Natural killer cell treated with Interleukin-12 subunit alpha and Interleukin-12 subunit beta and Interleukin-15 and Interleukin-18, amount 100 ng/mL, for 72 hours (primary cell): ENCODE measurements at regions not wholly inside any gene's neighbourhood (a gene's known extent, or its start where the extent isn't known, plus 50 kb on each side); places are given as distances from the start of the nearest gene placed in this dataset.

Experiments
- ATAC-seq, 2 donors: fragments of 150-1000 bp; cut with Tn5 transposase in 1 of 2; sonication (Bioruptor Pico), chemical (Tn5 transposase) in 1 of 2; 2 replicates each; pipeline ENCODE4 v1.10.0; 2021
- DNase-seq: peaks from one replicate; pipeline ENCODE4 v3.0.0; 2022; ENCODE audit warnings: low spot score
- H3K27ac Mint-ChIP-seq, 2 donors: 1 replicate in 1 of 2; 2 replicates in 1 of 2; pipeline ENCODE4 v1.8.0; 2022; ENCODE audit warnings: mixed read lengths in 2 of 2, mild to moderate bottlenecking in 1 of 2, moderate library complexity in 1 of 2
- H3K27me3 Mint-ChIP-seq, 2 donors: 1 replicate in 1 of 2; 2 replicates in 1 of 2; pipeline ENCODE4 v1.8.0; 2022; ENCODE audit warnings: mixed read lengths in 2 of 2
- H3K36me3 Mint-ChIP-seq: one replicate; pipeline ENCODE4 v1.8.0; 2022; ENCODE audit warnings: mixed read lengths
- H3K4me1 Mint-ChIP-seq, 2 donors: 1 replicate in 1 of 2; 2 replicates in 1 of 2; pipeline ENCODE4 v1.8.0; 2022; ENCODE audit warnings: low read depth in 2 of 2, mixed read lengths in 2 of 2, mild to moderate bottlenecking in 1 of 2
- H3K4me3 Mint-ChIP-seq: one replicate; pipeline ENCODE4 v1.8.0; 2022; ENCODE audit warnings: mixed read lengths
- H3K9me3 Mint-ChIP-seq: 2 replicates; pipeline ENCODE4 v1.8.0; 2022; ENCODE audit warnings: mixed read lengths

DNA sequence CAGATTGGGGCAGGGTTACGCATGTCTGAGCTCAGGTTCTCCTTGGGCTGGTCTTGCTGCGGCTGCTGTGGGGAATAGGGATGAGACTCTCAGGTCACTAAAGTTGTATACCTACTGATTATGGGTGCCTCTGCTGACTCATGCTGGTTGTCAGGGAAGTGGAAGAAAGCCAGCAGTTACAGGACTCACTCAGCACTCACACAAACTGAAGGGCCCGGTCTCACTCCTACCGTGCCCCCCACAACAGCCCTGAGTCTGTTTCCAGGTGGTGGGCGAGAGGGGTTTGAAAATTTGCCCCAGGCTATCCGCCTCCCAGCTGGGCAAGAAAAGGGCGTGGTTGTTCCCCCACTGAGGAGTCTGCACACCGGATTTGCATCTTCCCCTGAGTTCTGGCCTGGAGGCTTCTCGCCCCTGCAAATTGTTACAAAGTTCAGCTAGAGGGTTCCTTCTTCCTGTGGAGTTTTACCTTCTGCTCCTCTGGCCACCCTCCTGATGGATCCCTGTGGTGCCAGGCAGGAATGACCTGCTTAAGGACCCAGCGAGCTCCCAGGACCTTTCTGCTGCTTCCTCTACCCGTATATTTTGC, 659.2 kb downstream of the HDGFL1 start:
- H3K9me3 Mint-ChIP-seq: peaks cover 19% of the 10 kb centered on the region
- peaks cover 6% of the 10 kb centered on the region for H3K36me3 Mint-ChIP-seq
- no peak for ATAC-seq
- DNase-seq: no peak
- H3K4me1 Mint-ChIP-seq: no peaks in the 10 kb centered on the region
- no peak overlapping the region for H3K4me3 Mint-ChIP-seq
- H3K27me3 Mint-ChIP-seq: no peaks in the 10 kb centered on the region
- no peak overlapping the region for H3K27ac Mint-ChIP-seq

DNA sequence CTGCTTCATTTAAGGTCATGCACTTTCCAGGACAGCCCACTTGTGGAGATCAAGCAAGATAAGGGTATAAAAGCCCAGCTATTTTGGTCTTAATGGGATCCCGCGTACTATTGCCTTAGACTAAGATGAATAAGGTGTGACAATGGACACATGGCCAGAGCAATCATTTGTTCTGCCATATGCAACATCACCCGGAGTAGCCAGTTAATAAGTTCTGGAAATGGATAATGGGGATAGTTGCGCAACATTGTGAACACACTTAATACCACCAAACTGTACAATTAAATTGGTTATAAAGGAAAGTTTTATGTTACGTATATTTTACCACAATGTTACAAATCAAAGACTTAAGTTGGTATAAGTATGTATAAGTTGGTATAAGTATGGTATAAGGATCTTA, 674.5 kb downstream of the HDGFL1 start:
- DNase-seq: no peak
- H3K27me3 Mint-ChIP-seq: no peaks in the 10 kb centered on the region
- no peak overlapping the region for H3K4me3 Mint-ChIP-seq
- ATAC-seq: no peak
- no peak overlapping the region for H3K27ac Mint-ChIP-seq
- H3K4me1 Mint-ChIP-seq: no peaks in the 10 kb centered on the region
- peaks cover 14% of the 10 kb centered on the region for H3K9me3 Mint-ChIP-seq
- peaks cover 5% of the 10 kb centered on the region for H3K36me3 Mint-ChIP-seq

DNA sequence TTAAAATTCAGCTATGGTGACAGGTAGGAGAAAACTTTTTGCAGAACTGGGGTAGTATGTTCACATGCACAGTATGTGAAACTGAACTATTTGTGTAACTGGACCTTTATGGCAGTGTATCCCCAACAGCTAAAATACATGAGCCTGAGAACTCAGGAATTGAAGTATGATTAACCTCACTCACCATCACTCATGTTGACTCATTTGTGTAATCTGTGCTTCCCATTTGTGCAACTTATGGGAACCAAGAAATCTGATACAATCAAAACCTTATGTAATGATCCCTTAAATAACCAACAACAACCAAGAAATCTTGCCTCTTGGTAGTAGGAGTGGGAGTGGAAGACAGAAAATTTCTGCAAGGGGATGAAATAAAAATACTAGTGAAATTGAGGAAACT, 674.9 kb downstream of the HDGFL1 start:
- DNase-seq (no peak), ATAC-seq (no peak)
- H3K9me3 Mint-ChIP-seq: peaks cover 14% of the 10 kb centered on the region
- no peaks in the 10 kb centered on the region for H3K27me3 Mint-ChIP-seq
- no peak overlapping the region for H3K4me3 Mint-ChIP-seq
- H3K4me1 Mint-ChIP-seq: no peaks in the 10 kb centered on the region
- H3K36me3 Mint-ChIP-seq: peaks cover 6% of the 10 kb centered on the region
- H3K27ac Mint-ChIP-seq: no peak overlapping the region

DNA sequence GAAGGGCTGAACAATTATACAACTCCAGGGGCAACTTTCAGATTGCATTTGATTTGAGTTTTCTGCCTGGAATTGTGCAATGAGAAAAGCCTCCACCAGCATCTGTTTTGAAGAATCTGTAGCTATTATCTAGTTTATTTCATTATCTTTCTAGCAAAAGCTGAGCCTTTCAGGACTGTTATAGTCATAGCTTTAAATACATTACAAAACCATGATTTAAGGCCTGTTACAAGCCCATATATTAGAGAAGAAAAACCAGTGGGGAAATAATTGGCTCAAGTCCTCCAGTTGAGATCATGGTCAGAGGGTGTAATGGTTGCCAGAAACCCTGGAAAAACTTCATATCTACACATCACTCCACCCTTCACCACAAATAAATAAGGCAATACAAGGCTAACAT, 676.2 kb downstream of the HDGFL1 start:
- Mint-ChIP-seq H3K36me3 (peaks cover 6% of the 10 kb centered on the region), H3K27me3 (no peaks in the 10 kb centered on the region), H3K9me3 (peaks cover 14% of the 10 kb centered on the region), H3K27ac (no peak overlapping the region), H3K4me1 (no peaks in the 10 kb centered on the region), H3K4me3 (no peak overlapping the region)
- ATAC-seq (no peak), DNase-seq (no peak)

DNA sequence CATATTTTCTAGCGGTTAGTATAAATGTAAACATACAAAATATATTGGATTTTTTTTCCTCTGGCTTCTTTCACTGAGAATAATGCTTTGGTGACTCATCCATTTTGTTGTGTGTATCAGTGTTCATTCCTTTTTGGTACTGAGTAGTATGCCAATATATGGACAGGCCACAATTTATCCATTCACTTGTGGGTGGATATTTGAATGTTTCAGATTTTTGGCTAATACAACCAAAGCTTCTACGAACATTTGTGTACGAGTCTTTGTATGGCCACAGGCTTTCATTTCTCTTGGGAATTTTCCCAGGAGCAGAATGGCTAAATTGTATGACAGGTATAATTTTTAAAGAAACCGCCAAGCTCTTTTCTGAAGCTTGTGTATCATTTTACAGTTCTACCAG, 677.5 kb downstream of the HDGFL1 start:
- no peak for ATAC-seq
- H3K27me3 Mint-ChIP-seq: no peaks in the 10 kb centered on the region
- H3K9me3 Mint-ChIP-seq: peaks cover 14% of the 10 kb centered on the region
- no peak overlapping the region for H3K4me3 Mint-ChIP-seq
- peaks cover 6% of the 10 kb centered on the region for H3K36me3 Mint-ChIP-seq
- no peaks in the 10 kb centered on the region for H3K4me1 Mint-ChIP-seq
- DNase-seq: no peak
- H3K27ac Mint-ChIP-seq: no peak overlapping the region

DNA sequence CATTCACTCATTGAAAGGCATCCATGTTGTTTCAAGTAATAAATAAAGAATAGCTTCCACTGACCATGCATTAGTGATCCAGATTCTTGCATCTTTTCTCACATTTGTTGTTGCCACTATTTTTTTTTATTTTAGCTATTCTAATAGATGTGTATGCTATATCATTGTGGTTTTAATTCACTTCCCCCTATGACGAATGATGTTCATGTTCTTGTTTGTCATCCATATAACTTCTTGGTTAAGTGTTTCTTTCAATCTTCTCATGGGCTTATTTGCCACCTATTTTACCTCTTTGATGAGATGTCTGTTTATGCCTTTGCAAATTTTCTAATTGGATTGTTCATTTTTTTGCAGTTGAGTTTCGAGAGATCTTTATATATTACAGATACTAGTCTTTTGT, 681.2 kb downstream of the HDGFL1 start:
- no peaks in the 10 kb centered on the region for H3K27me3 Mint-ChIP-seq
- ATAC-seq (no peak), DNase-seq (no peak)
- no peaks in the 10 kb centered on the region for H3K4me1 Mint-ChIP-seq
- no peak overlapping the region for H3K27ac Mint-ChIP-seq
- peaks cover 6% of the 10 kb centered on the region for H3K36me3 Mint-ChIP-seq
- no peak overlapping the region for H3K4me3 Mint-ChIP-seq
- H3K9me3 Mint-ChIP-seq: peaks cover 12% of the 10 kb centered on the region

DNA sequence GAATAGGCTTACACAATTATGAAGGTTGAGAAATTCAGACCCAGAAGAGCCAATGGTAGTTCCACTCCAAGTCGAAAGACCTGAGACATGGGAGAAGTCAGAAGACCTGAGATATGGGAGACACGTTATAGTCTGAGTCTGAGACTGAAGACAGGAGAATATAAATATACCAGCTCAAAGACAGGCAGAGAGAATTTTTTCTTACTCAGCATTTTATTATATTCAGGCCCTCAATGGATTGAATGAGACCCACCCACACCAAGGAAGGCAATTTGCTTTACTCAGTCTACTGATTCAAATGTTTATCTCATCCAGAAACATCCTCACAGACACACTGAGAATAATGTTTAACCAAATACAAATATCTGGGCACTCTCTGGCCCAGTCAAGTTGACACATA, 693.5 kb downstream of the HDGFL1 start:
- Mint-ChIP-seq H3K4me3 (no peak overlapping the region), H3K36me3 (peaks cover 17% of the 10 kb centered on the region), H3K9me3 (peaks cover 33% of the 10 kb centered on the region), H3K4me1 (no peaks in the 10 kb centered on the region), H3K27ac (no peak overlapping the region), H3K27me3 (no peaks in the 10 kb centered on the region)
- ATAC-seq: no peak
- DNase-seq: no peak

DNA sequence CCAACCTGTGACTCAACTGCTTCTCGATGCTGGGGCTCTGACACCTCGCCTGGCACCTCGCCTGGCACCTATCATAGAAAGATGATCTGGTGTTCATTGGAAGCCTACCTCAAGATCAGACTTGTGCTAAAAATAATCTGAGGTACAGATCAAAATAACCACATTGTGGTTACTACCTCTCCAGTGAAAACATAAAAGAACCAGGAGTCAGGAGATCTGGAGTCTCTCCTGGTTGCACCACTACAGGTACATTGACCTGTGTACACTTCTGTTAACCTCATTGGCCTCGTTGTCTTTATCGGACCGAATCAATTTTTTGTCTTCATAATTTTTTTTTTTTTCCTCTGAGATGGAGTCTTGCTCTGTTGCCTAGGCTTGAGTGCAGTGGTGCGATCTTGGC, 695.9 kb downstream of the HDGFL1 start:
- Mint-ChIP-seq H3K36me3 (peaks cover 5% of the 10 kb centered on the region), H3K27me3 (no peaks in the 10 kb centered on the region), H3K4me3 (no peak overlapping the region), H3K9me3 (peaks cover 22% of the 10 kb centered on the region), H3K27ac (no peak overlapping the region), H3K4me1 (no peaks in the 10 kb centered on the region)
- ATAC-seq: no peak
- no peak for DNase-seq

DNA sequence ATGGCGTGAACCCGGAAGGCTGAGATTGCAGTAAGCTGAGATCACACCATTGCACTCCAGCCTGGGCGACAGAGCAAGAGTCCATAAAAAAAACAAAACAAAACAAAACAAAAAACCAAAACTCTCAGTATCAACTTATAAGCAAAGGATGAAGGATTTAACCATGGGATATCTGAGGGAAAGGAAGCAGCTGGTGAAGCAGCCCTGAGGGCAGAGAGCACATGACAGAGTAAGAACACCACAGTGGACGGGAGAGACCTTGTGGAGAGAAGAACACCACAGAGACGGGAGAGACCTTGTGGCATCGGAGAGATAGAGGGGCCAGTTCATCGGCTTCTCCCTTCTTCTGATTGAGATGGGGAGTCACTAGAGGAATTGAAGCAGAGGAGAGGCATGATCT, 697.2 kb downstream of the HDGFL1 start:
- H3K4me1 Mint-ChIP-seq: no peaks in the 10 kb centered on the region
- no peak overlapping the region for H3K4me3 Mint-ChIP-seq
- H3K27ac Mint-ChIP-seq: no peak overlapping the region
- H3K36me3 Mint-ChIP-seq: no peaks in the 10 kb centered on the region
- ATAC-seq (no peak), DNase-seq (no peak)
- no peaks in the 10 kb centered on the region for H3K27me3 Mint-ChIP-seq
- peaks cover 16% of the 10 kb centered on the region for H3K9me3 Mint-ChIP-seq

DNA sequence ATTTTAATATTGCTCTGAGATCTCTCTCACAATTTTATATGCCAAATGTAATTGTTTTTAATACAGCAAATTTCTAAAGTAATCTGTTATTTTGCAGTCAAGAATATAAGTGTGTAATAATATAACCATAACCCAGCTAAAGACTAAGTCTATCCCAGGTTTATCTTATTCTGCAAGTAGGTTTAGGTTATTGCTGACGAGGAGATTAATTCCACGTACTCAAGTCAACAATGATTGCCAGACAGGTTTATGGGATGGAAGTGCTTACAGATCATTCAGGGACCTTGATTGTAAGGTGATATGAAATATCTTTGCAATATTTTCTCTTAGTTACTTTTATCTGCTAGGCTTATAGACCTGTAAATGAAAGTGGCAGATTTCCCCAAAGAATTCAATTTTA, 698.3 kb downstream of the HDGFL1 start:
- peaks cover 18% of the 10 kb centered on the region for H3K9me3 Mint-ChIP-seq
- H3K36me3 Mint-ChIP-seq: no peaks in the 10 kb centered on the region
- H3K4me3 Mint-ChIP-seq: no peak overlapping the region
- H3K4me1 Mint-ChIP-seq: no peaks in the 10 kb centered on the region
- no peaks in the 10 kb centered on the region for H3K27me3 Mint-ChIP-seq
- ATAC-seq (no peak), DNase-seq (no peak)
- H3K27ac Mint-ChIP-seq: no peak overlapping the region

DNA sequence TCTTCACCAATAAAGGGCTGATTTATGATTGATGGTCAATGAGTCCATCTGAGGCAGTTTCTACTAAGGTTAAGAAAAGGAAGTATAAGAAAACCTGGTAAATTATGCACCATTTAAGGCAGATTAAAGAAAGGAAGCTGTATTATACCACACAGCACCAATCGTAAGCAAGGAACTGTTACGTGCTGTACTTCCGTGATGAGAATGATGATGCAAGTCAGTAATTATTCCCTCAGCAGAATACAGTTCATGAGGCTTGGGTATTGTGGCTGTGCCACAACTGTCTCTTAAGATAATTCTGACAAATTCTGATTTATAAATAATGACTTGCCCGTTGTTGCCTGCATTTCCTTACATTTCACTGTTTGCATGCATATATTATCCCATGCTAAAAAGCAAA, 699.0 kb downstream of the HDGFL1 start:
- no peaks in the 10 kb centered on the region for H3K27me3 Mint-ChIP-seq
- H3K36me3 Mint-ChIP-seq: no peaks in the 10 kb centered on the region
- no peak for DNase-seq
- H3K4me3 Mint-ChIP-seq: no peak overlapping the region
- H3K4me1 Mint-ChIP-seq: no peaks in the 10 kb centered on the region
- no peak overlapping the region for H3K27ac Mint-ChIP-seq
- ATAC-seq: no peak
- peaks cover 18% of the 10 kb centered on the region for H3K9me3 Mint-ChIP-seq

DNA sequence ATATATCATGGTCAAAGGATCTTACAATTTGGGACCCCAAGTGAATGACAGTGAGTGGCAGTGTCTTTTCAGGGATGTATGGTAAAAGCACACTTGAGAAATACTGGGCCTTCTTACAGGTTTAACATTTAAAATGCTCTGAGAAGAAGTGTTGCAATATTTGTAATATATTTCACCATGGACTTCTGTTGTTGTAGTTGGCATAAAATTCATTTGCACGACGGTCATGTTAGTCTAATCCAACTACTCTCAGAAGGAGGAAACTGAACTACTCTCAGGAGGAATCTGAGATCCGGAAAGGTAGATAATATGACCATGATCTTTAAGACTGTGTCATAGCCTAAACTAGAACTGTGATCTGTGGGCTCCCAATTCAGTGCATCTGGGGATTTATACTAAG, 700.1 kb downstream of the HDGFL1 start:
- ATAC-seq (no peak), DNase-seq (no peak)
- peaks cover 13% of the 10 kb centered on the region for H3K9me3 Mint-ChIP-seq
- H3K36me3 Mint-ChIP-seq: no peaks in the 10 kb centered on the region
- no peaks in the 10 kb centered on the region for H3K4me1 Mint-ChIP-seq
- H3K27me3 Mint-ChIP-seq: no peaks in the 10 kb centered on the region
- no peak overlapping the region for H3K27ac Mint-ChIP-seq
- no peak overlapping the region for H3K4me3 Mint-ChIP-seq

DNA sequence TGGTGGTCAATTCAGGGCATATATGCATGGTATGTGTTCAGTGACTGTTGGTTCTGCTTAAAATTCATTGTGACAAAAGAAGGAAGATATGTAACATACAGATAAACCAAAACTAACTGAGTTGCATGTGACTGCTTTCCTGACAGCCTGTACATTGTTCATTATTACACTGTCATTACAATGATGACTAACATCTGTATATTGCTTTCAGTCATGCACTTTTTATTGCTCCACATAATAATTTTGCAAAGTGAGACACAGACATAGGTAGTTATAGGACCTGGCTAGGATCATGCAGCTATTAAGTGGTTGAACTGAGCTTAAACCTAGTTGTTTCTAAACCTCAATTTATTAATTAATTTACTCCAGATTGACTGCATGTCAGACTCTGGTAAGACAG, 703.2 kb downstream of the HDGFL1 start:
- H3K27me3 Mint-ChIP-seq: no peaks in the 10 kb centered on the region
- DNase-seq (no peak), ATAC-seq (no peak)
- no peak overlapping the region for H3K27ac Mint-ChIP-seq
- no peak overlapping the region for H3K4me3 Mint-ChIP-seq
- no peaks in the 10 kb centered on the region for H3K36me3 Mint-ChIP-seq
- no peaks in the 10 kb centered on the region for H3K4me1 Mint-ChIP-seq
- H3K9me3 Mint-ChIP-seq: peaks cover 5% of the 10 kb centered on the region

DNA sequence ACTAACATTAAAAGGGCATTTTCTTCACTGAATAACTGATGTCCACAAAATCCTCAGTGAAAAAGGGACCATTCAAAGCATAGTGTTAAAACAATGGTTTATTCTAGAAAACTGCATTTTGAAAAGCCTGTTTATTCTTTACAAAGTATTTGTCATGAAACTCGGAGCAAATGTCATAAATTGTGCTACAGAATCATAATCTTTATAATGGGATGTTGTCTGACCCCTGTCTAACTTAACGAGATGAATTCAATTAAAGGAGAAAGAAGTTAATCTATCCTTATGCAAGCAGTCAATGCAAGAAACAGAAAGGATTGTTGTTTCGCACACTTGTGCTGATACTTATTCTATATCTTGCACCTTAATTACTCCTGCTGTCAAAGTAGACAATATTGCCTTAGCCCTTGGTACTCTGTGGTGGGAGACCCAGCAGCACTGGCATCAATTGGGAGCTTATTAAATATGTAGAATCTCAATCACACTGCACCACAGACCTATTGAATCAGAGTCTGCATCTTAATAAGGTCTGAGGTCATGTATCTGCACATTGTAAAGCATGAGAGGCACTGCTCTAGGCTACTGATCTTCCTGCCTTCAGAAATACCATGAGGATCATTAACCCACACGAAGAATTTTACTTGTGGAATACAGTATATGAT, 708.3 kb downstream of the HDGFL1 start:
- no peaks in the 10 kb centered on the region for H3K9me3 Mint-ChIP-seq
- DNase-seq: no peak
- no peaks in the 10 kb centered on the region for H3K27me3 Mint-ChIP-seq
- no peak for ATAC-seq
- H3K36me3 Mint-ChIP-seq: peaks cover 4% of the 10 kb centered on the region
- H3K4me1 Mint-ChIP-seq: no peaks in the 10 kb centered on the region
- no peak overlapping the region for H3K27ac Mint-ChIP-seq
- no peak overlapping the region for H3K4me3 Mint-ChIP-seq

DNA sequence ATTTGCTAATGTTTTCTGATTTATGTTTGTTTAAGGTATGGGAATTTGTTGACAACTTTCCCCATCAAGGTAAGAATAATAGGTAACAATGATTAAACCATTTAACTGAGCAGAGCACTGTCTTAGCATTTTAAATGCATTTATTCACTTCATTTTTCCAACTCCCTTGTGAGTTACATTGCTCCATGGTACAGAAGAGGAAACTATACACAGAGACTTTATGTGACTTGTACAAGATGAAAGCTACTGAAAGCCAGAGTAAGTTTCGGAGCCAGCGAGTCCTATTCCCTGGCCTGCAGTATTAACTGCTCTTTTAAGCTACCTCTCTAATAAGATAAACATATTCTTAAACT, 708.8 kb downstream of the HDGFL1 start:
- Mint-ChIP-seq H3K9me3 (no peaks in the 10 kb centered on the region), H3K27me3 (no peaks in the 10 kb centered on the region), H3K4me1 (no peaks in the 10 kb centered on the region), H3K4me3 (no peak overlapping the region), H3K27ac (no peak overlapping the region), H3K36me3 (peaks cover 4% of the 10 kb centered on the region)
- no peak for ATAC-seq
- no peak for DNase-seq
